ENCODE measurements at regions not wholly inside any gene's neighbourhood (a gene's known extent, or its start where the extent isn't known, plus 50 kb on each side); places are given as distances from the start of the nearest gene placed in this dataset.

- TF ChIP-seq FOXK1 (CRISPR knock-in tag; IDR thresholded peaks at IDR 0.05; ENCODE audit: borderline replicate concordance, low read depth), result no peak
- no peak for TF ChIP-seq MAFK (conservative IDR thresholded peaks at IDR 0.05 in 1 of 2, IDR thresholded peaks at IDR 0.05 in 1 of 2; ENCODE audit: low read length in 2 of 2)
Measured at GRCh38 chr1:199007423-199007822, 368.6 kb downstream of the PTPRC start.
